ENCODE measurements at regions not wholly inside any gene's neighbourhood (a gene's known extent, or its start where the extent isn't known, plus 50 kb on each side); places are given as distances from the start of the nearest gene placed in this dataset.

DNA sequence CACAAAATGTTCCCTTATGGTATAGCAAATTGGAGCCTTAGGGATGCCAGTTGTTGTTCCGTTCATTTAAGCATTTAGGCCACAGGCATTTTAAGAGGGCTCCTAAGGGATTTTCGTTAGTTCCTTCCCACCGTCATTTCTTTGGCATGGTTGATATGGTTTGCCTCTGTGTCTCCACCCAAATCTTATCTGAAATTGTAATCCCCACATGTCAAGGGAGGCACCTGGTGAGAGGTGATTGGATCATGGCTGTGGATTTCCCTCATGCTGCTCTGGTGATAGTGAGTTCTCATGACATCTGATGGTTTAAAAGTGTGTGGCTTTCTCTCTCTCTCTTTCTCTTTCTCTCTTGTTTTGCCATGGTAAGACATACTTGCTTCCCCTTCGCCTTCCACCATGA, 104.1 kb downstream of the ASB9 start (continued):
- TF ChIP-seq, protein P1, sequence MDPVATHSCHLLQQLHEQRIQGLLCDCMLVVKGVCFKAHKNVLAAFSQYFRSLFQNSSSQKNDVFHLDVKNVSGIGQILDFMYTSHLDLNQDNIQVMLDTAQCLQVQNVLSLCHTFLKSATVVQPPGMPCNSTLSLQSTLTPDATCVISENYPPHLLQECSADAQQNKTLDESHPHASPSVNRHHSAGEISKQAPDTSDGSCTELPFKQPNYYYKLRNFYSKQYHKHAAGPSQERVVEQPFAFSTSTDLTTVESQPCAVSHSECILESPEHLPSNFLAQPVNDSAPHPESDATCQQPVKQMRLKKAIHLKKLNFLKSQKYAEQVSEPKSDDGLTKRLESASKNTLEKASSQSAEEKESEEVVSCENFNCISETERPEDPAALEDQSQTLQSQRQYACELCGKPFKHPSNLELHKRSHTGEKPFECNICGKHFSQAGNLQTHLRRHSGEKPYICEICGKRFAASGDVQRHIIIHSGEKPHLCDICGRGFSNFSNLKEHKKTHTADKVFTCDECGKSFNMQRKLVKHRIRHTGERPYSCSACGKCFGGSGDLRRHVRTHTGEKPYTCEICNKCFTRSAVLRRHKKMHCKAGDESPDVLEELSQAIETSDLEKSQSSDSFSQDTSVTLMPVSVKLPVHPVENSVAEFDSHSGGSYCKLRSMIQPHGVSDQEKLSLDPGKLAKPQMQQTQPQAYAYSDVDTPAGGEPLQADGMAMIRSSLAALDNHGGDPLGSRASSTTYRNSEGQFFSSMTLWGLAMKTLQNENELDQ (CRISPR knock-in tag; IDR thresholded peaks at IDR 0.05; ENCODE audit: borderline replicate concordance), result no peak
- TF ChIP-seq SMAD4 (CRISPR knock-in tag; conservative IDR thresholded peaks at IDR 0.05), result no peak
- no peak for TF ChIP-seq BMI1 (IDR thresholded peaks at IDR 0.05; ENCODE audit: low read length)
- TF ChIP-seq, protein P2, sequence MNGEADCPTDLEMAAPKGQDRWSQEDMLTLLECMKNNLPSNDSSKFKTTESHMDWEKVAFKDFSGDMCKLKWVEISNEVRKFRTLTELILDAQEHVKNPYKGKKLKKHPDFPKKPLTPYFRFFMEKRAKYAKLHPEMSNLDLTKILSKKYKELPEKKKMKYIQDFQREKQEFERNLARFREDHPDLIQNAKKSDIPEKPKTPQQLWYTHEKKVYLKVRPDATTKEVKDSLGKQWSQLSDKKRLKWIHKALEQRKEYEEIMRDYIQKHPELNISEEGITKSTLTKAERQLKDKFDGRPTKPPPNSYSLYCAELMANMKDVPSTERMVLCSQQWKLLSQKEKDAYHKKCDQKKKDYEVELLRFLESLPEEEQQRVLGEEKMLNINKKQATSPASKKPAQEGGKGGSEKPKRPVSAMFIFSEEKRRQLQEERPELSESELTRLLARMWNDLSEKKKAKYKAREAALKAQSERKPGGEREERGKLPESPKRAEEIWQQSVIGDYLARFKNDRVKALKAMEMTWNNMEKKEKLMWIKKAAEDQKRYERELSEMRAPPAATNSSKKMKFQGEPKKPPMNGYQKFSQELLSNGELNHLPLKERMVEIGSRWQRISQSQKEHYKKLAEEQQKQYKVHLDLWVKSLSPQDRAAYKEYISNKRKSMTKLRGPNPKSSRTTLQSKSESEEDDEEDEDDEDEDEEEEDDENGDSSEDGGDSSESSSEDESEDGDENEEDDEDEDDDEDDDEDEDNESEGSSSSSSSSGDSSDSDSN (IDR thresholded peaks at IDR 0.05; ENCODE audit: borderline replicate concordance in 1 of 2, low read depth in 2 of 2, low read length in 2 of 2), result no peak
- TF ChIP-seq SRF (CRISPR knock-in tag; IDR thresholded peaks at IDR 0.05), result no peak
- TF ChIP-seq ZC3H8 (IDR thresholded peaks at IDR 0.05), result no peak
- TF ChIP-seq FOXK2 (conservative IDR thresholded peaks at IDR 0.05 in 1 of 2, IDR thresholded peaks at IDR 0.05 in 1 of 2; ENCODE audit: low read depth in 2 of 2), result no peak
- no peak for TF ChIP-seq ZFPM2 (CRISPR knock-in tag; IDR thresholded peaks at IDR 0.05)
- TF ChIP-seq, protein P3, sequence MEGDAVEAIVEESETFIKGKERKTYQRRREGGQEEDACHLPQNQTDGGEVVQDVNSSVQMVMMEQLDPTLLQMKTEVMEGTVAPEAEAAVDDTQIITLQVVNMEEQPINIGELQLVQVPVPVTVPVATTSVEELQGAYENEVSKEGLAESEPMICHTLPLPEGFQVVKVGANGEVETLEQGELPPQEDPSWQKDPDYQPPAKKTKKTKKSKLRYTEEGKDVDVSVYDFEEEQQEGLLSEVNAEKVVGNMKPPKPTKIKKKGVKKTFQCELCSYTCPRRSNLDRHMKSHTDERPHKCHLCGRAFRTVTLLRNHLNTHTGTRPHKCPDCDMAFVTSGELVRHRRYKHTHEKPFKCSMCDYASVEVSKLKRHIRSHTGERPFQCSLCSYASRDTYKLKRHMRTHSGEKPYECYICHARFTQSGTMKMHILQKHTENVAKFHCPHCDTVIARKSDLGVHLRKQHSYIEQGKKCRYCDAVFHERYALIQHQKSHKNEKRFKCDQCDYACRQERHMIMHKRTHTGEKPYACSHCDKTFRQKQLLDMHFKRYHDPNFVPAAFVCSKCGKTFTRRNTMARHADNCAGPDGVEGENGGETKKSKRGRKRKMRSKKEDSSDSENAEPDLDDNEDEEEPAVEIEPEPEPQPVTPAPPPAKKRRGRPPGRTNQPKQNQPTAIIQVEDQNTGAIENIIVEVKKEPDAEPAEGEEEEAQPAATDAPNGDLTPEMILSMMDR (IDR thresholded peaks at IDR 0.05 in 2 of 3, conservative IDR thresholded peaks at IDR 0.05 in 1 of 3; ENCODE audit: insufficient read depth in 2 of 3, low read depth in 1 of 3, low read length in 3 of 3), result no peak
- TF ChIP-seq, protein P4, sequence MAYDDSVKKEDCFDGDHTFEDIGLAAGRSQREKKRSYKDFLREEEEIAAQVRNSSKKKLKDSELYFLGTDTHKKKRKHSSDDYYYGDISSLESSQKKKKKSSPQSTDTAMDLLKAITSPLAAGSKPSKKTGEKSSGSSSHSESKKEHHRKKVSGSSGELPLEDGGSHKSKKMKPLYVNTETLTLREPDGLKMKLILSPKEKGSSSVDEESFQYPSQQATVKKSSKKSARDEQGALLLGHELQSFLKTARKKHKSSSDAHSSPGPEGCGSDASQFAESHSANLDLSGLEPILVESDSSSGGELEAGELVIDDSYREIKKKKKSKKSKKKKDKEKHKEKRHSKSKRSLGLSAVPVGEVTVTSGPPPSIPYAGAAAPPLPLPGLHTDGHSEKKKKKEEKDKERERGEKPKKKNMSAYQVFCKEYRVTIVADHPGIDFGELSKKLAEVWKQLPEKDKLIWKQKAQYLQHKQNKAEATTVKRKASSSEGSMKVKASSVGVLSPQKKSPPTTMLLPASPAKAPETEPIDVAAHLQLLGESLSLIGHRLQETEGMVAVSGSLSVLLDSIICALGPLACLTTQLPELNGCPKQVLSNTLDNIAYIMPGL (CRISPR knock-in tag; IDR thresholded peaks at IDR 0.05), result no peak
- 0 out of 2 replicates have a peak, but pooled peaks have one; percentile 32 for TF ChIP-seq SMARCC2 (IDR thresholded peaks at IDR 0.05; ENCODE audit: low read depth)
- TF ChIP-seq GTF2E2 (tag; IDR thresholded peaks at IDR 0.05), result no peak
- TF ChIP-seq BDP1 (IDR thresholded peaks at IDR 0.05; ENCODE audit: insufficient read depth, insufficient read length), result no peak
- no peak for TF ChIP-seq HEY1 (CRISPR knock-in tag; IDR thresholded peaks at IDR 0.05; ENCODE audit: borderline replicate concordance)
- TF ChIP-seq KDM1A (IDR thresholded peaks at IDR 0.05), result peak; percentile 4 to 58; a peak in 1 of 4 replicates
- TF ChIP-seq MAFG (tag; conservative IDR thresholded peaks at IDR 0.05), result no peak
- TF ChIP-seq HMGN3 (IDR thresholded peaks at IDR 0.05; ENCODE audit: borderline replicate concordance, extremely low read depth, insufficient read length, low read depth, low read length), result peak; percentile 23
- no peak for TF ChIP-seq ZNF274 (IDR thresholded peaks at IDR 0.05; ENCODE audit: borderline replicate concordance, low read depth, low read length)
- no peak for TF ChIP-seq SRSF7 (optimal IDR thresholded peaks at IDR 0.05; ENCODE audit: low read depth, low read length)
- no peak for TF ChIP-seq SETDB1 (IDR thresholded peaks at IDR 0.05; ENCODE audit: low read length)

All from K562 (cell line).